NCI-H2081 treated with DMSO at 0.1 percent for 48 hours (cell line): ENCODE measurements at regions not wholly inside any gene's neighbourhood (a gene's known extent, or its start where the extent isn't known, plus 50 kb on each side); places are given as distances from the start of the nearest gene placed in this dataset.
"Not testable (repeated sequence)": the region's sequence is repeated elsewhere in the genome, so short reads cannot be mapped to it uniquely, and the experiment has no call there.

Experiments used
- DNase-seq: peaks from one replicate; lab custom pipeline; 2025; lab: John Stamatoyannopoulos, UW

DNA sequence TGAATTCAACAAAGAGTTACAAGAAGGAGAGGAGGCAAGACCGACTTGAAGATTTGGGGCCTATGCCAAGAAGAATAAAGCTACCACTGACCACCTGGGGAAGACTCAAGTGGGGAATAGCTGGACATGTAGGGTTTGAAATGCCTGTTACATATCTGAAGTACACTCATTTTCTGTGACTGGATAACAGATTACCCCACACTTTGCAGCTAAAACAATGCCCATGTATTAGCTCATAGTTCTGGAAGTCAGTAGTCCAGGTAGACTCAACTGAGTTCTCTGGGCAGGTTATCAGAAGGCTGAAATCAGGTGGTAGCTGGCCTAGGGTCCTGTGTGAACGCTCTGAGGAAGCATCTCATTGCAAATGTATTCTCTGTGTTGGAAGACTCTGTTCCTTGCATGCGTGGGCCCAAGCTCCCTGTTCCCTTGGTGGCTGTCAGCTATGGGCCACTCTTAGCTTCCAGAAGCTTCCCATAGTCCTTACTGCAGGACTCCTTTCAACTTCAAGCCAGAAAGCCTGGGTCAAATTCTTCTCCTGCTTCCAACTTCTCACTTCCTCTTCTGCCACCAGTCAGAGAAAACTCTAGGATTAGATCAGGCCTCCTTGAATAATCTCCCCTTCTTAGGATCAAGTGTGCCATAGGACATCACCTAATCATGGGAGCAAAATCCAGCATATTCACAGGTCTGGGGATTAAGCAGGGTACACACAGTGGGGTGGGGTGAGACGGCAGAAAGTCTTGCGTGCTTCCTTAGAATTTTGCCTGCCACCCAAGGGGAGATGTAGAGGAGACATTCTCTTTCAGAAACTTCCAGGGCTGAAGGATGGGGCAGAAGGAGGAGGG, 187.8 kb downstream of the SHQ1 start:
- DNase-seq = no peak

DNA sequence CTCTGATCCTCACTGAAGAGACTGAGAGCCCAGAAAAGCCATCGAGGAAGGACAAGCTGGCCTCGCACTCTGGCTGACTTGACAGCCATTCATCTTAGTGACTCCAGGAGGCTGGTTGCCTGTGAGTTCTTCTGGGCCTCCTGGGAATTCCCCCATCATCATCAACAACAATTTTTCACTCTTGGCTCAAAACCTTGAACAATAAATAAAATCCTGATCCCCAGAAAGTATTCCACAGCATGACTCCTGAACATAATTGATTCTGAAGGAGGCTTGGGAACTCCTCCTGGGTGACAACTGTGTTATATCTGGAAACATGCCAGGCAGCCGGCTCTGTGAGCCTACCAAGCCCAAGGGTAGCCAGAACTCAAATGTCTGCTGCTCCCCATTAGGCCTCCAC, 188.6 kb downstream of the SHQ1 start:
- DNase-seq = peak; percentile 80

DNA sequence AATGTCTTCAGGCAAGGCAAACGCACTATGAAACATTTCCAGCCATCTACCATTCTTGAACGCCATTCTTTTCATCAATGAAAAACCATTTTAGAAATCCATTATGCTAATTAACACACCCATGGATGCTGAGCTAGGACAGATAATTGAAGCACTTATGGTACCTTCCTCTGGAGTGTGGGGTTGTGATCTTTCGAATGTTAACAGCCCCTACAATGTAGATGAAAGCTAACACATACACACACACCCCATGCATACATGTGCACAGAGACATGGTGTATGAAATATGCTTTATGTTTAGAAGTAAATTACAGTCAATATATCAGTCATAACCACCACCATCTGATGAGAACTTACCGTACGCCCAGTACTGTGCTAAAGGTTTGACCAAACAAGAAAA, 189.1 kb downstream of the SHQ1 start:
- DNase-seq = no peak

DNA sequence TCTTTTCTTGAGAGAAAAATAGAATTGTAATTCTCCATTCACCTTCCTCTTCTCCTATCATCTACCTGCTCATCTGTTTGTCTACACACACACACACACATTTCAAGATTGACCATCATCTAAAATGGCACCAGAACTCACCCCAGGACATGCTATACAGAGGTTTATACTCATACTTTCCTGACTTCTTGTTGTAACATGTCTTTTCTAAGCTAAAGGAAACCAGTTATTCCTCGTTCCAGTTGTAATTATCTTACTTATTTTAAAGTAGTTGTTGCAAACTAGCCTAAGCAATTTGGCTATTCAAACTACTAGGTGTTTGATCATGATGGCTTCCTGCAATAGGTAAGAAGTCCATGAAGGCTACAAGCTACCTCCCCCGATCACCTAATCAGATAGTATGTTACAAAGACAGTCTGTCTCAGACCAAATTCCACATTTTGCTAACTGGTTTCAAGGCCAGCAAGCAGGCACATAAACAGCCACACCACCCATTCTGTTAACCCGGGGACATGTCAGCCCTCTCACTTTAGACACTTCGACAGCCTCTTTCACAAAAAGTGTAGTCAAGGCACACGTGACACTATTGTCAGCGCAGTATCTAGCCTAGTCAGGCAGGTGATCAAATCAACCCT, 189.7 kb downstream of the SHQ1 start:
- no peak for DNase-seq

DNA sequence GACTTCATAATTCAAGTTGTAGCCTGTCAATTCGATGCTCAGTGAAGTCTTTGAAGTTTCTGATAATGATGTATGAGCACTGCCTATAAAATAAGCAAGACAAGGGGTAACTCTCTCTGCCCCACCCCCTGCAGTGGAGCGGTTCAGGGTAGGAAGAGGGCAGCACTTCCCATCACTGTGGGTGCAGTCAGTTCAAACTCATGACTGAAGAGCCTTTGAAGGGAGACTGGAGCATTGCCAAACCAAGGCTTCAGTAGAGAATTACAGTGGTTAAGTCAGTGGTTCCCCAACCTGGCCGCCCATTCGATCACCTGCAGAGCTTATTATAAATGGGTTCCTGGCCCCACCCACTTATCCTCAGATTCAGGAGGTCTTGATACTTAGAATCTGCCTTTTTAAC, 190.6 kb downstream of the SHQ1 start:
- DNase-seq = peak; percentile 16

DNA sequence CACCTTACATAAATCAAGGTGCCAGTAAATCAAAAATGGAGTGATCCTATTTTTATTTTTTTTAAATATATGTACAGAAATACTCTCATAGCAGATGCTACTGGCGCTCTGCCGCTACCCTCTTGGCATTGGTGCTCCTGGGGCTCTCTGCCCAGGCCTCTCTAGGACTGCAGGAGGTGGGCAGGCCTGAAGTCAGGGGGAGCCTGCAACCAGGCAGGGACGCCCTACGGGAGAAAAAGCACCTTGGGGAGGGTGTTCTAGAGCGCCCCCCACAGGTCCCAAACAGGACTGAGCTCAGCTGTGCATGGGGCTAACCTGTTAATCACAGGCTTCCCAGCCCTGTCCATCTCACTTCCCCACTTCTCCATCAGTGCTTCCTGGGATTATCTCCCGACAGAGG, 192.5 kb downstream of the SHQ1 start:
- DNase-seq = no peak

DNA sequence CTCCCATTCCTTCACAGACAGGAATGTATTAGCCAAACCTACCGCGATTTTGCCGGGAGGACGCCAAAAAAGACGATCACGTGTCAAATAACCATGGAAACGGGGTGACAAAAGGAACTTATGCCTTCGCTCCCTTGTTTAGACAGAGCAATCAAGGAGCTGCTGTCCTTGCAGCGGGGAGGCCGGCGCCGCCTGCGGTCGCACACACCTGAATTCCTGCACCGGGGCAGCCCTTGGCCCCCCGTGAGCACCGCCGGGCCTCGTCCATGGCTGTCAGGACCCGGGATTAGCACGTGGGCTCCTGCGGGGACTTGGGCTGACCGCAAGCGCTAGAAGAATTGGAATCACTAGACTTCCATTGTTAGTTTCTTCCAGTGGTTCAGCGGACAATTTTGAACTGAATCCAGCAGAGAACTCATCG, 193.1 kb downstream of the SHQ1 start:
- no peak for DNase-seq

DNA sequence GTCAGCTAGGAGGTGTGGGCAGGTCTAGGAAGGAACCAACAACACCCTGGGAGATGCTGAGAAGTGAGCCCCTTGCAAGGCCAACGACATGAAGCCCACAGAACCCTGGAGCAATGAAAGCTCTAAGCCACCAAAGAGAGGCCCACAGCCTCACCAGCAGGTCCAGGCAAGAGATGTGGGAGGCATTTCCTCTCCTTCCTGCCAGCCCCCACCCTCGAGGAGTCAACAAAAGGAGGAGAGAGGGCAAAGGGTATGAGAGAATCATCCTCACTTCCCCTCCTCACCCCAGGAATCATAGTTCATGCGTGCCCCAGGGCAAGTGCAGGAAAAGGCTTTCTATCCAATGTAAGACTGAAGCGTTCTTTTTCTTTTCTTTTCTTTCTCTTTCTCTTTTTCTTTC, 195.8 kb downstream of the SHQ1 start:
- DNase-seq = no peak

DNA sequence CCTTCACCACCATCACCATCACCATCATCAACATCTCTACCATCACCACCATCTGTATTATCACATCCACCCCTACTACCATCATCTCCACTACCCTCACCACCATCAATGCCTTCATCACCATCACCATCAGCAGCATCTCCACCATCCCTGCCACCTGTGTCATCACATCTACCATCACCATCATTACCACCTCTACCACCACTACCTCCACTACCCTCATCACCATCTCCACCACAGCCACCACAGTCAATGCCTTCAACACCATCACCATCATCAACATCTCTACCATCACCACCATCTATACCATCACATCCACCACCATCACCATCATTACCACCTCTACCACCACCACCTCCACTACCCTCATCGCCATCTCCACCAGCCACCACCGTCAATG, 196.7 kb downstream of the SHQ1 start:
- no peak for DNase-seq

DNA sequence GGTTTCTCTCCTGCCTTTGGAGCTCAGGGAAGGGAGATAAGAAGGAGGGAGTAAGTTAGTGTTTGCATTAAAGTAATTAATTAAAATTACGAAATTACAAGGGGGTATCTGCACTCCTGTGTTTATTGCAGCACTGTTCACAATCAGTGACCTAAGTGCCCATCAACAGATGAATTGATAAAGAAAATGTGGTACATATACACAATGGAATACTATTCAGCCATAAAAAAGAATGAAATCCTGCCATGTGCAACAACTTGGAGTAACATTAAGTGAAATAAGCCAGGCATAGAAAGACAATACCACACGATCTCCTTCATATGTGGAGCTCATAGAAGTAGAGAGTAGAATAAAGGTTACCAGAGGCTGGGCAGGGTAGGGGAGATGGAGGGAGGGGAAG, 202.0 kb downstream of the SHQ1 start:
- no peak for DNase-seq

DNA sequence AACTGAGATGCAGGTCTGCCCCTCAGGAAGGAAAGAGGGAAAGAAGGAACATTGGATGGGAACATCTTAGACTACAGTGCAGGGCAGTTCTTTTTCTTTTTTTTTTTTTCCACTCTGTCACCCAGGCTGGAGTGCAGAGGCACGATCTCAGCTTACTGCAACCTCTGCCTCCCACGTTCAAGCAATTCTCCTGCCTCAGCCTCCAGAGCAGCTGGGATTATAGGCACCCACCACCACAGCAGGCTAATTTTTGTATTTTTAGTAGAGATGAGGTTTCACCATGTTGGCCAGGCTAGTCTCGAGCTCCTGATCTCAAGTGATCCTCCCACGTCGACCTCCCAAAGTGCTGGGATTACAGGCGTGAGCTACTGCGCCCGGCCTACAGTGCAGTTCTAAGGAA, 204.6 kb downstream of the SHQ1 start:
- DNase-seq = not testable (repeated sequence)

DNA sequence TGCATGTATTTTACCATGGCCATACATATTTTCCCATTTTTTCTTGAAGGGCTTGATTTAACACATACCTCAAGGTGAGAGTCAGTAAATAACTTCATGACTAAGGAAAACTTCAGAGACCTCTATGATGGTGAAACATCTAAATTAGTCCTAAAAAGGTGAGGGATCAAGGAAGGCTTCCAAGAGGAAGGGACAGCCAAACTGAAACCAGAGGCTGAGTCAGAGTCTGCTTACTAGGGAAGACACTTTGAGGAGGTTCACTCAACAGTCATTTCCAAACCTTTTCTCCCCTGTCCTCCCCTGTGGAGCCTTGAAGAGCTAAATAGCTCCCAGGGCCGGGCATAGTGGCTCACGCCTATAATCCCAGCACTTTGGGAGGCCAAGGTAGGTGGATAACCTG, 206.6 kb downstream of the SHQ1 start:
- no peak for DNase-seq

DNA sequence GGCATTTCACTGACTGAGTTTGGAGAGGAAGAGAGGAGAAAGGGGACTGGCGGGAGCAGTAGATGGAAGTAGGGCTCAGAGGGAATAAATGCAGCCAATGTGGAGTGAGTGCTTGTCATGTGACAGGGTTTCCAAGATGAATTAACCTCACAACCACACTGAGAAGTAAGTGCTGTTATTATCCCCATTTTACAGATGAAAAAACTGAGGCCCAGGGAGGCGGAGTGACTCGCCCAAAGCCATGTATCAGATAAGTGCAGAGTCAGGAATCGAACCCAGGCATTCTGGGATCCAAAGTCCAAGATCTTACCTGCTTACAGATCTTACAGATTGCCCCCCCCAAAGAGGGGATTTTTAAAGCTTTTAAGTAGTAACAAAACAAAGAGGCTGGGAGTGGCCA, 207.2 kb downstream of the SHQ1 start:
- no peak for DNase-seq

DNA sequence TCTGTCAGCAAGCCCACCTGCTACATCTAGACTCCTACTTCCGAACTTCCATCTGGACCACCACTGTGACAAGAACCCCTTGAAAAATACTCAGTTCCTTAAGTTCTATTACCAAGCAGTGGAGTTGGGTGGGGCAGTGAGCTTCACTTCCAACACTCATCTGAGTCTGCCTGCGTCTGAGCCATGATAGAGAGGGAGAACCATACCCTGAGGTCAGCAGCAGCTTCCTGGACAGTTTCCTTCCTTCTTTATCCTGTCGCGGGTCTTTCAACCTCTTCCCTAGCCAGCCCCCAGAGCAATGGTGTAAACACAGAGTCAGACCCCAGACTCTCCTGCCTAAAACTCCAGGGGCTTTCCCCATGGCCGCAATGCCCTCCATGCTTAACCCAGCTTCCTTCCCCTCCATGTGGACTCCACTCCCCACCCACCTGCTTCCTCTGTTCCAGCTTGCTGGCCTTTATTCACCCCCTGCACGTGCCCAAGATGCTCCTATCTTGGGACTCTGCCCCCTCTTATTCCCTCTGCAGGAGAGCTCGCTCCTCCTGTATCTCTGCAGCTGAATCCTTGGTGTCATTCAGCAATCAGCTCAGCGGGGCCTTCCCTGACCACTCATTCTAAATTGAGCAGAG, 211.2 kb downstream of the SHQ1 start:
- DNase-seq = no peak

DNA sequence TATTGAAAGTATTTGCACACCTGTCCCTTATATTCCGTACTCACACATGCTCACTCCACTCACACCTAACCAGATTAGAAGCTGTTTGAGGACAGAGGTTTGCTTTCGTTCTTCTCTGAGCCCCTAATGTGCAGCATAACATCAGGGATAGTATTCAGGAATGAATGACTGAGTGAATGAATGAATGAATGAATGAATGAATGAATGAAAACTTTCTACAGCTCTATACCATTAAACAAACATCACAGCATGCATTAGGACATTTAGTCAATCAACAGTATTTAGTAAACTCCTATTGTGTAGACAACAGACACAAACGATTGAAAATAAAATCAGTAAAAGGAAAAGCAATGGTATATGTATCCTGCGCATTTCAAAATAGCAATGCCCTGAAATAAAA, 212.7 kb downstream of the SHQ1 start:
- no peak for DNase-seq

DNA sequence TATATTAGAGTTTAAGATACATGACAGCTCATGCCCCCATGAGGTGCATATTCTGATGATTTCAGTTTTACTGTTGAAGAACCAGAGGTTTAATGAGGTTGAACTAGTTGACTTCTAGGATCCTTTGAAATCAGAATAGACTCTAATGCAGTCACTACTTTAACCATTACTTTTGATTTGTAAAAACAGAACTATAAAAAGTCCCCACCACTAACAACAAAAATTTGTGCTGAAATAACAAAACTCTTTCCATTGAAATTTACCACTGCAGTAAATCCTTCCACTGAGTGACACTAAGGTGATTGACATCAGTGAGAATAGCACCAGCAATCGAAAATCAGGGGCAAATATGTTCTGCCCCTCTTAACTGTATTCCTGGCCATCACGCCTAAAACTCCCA, 214.1 kb downstream of the SHQ1 start:
- no peak for DNase-seq

DNA sequence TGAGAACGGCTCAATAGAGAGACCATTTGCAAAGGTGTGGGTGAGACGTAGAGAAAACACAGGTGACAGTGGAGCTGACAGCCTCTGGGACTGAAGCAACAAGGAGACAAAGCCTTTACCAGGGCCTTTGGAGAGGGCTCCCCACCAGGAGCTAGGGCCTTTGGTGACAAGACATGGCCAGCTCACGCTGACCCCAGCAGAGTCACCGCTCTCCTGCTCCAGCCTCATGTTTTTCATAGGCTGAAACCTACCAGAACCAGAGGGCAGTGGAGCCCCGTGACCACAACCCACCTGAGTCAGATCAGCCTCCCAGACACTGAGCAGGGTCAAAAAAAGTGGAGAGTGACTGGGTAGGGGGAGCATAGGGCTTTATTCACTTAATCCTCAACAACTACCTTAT, 214.7 kb downstream of the SHQ1 start:
- no peak for DNase-seq

DNA sequence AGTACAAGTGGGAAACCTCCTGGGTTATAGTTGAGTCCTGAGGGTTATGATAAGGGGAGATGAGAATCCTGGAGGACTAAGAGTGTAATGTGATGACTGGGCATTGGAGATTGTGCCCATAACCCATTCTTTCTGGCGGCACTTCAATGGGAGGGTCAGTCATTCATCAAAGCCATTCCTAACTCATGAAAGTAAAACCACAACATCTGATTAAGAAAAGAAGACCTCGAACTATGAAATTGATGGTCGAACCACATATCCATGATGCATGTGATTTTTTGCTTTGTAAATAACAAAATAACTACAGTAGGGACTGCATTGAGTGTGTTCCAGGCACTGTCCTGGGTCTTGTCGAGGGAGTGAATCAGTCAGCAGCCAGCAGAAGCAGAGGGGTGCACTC, 215.1 kb downstream of the SHQ1 start:
- no peak for DNase-seq

DNA sequence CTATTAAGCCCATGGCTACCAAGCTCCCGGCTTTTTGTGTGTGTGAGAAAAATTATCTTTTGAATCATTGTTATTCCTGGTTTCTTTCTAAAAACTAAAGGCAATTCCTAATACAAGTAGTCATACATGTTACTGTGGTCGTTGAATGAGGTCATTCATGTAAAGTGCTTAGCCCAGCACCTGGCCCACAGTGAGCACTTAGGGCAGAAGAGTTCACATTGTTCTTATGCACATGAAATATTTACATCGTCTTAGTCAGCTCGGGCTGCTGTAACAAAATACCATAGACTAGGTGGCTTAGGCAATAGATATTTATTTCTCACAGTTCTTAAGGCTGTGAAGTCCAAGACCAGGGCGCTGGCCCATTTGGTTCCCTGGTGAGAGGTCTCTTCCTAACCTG, 216.1 kb downstream of the SHQ1 start:
- DNase-seq = no peak

DNA sequence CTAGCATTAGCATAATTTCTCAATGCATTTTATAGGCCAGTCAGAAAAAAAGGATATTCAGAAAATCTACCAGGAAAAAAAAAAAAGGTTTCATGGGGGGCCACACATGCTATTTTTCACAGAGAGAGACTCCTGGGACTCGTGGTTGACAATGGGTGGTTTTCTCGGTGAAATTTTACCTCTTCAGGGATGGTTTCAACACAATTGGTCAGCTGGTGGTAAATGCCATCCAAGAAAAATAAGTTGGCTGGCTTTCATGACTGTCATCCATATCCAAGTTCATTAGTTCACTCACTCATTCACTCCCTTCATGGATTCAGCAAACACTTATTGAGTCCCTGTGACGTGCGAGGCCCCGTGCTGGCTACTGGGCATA, 217.3 kb downstream of the SHQ1 start:
- no peak for DNase-seq

DNA sequence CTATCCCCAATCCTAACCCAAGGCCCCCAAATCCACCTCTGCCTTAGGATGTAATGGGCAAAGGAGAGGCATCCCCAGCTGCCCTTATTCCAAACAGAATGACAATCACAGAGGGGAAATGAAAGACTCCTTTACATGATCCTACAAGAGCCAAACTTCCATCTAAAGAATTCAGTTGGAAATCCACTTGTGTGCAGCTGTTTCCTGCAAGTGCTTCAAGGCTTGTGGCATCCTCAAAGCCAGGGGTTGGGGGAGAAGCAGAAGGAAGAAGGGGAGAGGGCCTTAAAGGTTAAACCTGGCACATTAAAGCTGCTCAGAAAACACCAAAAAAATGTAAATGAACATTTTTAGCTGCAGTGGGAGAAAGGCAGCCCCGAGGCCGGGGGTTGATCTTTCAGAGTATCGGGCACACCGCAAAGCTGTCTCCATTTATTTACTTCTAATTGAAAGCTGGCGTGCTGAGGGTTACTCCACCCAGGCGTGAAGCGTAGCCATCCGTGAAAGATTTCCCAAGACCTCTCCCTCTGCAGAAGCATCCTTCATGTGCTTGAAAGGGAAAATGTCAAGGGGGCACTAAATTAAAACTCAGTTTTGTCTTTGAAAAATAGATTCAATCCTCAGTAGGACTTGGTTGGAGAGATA, 217.8 kb downstream of the SHQ1 start:
- DNase-seq = no peak

DNA sequence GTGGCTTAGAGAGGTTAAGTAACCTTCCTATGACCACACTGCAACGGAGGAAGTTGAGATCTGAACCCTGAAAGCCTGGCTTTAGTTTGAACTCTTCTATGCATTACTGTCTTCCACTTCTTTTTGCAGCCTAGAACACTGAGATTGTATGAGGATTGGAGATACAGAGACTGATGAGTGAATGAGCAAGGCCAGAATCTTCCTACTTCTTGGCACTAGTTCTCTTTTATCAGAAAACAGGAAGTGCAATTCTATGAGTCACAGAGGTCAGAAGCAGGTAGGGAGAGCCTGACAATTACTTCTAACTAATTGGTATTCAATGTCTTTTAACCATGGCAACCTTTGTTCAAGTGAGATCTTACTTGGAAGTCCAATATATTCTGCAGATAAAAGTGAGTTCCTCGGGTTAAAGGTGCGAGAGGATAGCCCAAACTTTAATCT, 219.0 kb downstream of the SHQ1 start:
- no peak for DNase-seq

DNA sequence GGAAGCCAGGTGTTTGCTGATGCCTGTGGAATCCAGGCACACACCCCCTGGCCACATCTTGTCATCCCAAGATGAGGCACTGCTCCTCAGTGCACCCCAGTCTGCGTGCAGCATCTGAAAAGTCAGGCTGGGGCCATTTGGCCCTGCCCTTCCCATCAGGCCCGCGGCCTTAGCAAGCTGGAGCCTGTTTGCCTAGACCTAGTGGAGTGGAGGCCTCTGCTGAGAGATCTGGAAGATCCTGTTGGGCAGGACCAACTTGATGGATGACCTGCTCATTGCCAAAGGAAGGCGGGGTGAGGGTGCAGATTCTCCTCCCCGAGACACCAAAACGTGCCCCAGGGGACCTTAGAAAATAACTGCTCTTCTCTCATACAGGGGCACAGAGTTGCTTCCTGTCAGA, 220.2 kb downstream of the SHQ1 start:
- DNase-seq = no peak
